ENCODE measurements at regions not wholly inside any gene's neighbourhood (a gene's known extent, or its start where the extent isn't known, plus 50 kb on each side); places are given as distances from the start of the nearest gene placed in this dataset.
"Not testable (repeated sequence)": the region's sequence is repeated elsewhere in the genome, so short reads cannot be mapped to it uniquely, and the experiment has no call there.

DNA sequence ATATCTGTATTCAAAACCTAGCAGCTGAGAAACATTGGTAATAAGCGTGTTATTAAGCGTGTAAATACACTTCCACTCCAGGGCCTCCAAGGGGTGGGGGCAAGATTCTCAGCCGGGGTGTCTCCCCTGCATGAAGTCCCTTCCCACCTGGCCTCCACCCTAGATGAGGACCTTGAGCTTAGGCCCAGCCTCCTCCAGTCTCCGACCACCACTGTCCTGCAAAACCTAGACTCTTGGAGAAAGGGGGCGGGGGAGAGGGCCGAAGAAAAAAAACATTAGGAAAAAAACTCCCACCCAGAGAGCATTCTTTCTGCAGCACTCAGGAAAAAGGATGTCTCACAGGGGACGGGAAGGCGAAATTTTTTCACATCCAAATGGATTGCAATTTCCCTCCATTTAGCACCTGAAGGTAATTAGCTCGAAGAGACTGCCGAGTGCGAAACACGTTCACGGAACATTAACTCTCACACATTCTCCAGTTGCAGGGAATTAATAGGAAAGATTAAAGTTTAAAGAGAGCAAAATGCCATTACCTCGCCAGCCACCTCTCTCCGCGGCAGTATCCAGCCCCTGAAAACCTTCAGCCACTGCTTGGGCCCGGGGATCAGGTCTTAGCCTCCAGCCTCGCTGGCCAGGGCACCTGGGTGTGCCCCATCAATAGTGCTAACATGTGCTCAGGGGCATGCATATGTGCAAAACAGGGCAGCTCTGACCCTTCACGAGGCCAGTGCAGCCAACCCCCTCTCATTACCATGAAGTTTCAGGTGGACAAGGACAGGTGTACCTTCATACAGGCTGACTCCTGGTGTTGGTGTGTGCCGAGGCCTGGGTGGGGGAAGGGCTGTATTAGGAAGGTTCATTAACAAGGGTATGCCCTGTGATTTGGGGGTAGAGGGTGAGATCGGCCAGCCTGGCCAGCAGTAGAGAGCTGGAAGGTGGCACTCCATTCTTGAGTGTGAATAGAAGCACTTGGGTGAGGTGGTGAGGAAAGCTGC, 77.2 kb downstream of the HIF1AN start:
- no peak for DNase-seq (ENCODE audit: low read depth in 2 of 2)

DNA sequence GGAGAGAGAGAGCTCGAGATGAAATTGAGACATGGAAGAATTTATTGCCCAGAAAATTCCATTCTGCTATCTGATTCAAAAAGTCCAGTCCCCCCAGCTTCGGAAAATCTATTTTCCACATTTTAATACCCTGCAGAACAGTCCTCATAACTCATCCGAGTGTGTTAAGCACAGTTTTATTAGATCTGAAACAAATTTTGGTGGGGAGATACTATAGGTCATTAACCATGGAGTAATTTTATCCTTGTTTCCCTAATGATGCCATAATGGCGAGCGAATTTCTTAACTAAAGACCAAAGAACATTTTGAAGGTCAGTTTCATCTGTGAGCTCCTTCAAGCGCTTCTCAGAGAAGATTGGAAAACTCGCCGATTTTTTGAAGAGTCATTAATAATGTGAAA, 78.1 kb downstream of the HIF1AN start:
- no peak for DNase-seq (ENCODE audit: low read depth in 2 of 2)

DNA sequence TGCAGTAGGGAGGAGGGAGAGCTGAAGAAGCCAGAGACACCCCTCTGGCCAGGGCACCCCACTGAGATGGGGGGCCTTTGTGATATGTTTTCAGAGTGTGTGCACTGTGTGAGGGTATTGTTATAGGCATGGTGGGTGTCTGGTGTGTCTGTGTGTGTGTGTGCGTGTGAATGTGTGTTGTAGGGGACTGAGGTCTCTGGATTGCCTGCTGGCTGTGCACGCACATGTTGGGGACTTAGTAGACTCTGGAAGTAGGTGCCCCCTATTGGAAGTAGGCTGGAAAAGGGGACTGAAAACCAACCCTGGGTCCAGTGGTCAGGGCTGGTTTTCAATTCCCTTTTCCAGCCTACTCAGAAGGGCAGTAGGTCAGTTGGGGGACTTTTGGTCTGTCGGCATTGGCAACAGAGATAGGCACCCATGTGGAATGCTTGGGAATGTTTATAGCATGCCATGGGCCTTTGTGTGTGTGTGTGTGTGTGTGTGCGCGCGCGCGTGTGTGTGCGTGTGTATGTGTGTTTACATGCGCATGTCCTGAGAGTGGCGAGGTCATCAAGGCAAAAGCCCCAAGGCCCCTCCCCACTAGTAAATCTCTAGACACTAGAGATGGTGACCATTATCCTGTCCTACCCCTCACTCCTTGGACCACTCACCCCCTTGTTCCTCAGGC, 78.8 kb downstream of the HIF1AN start:
- DNase-seq (ENCODE audit: low read depth in 2 of 2), result no peak

DNA sequence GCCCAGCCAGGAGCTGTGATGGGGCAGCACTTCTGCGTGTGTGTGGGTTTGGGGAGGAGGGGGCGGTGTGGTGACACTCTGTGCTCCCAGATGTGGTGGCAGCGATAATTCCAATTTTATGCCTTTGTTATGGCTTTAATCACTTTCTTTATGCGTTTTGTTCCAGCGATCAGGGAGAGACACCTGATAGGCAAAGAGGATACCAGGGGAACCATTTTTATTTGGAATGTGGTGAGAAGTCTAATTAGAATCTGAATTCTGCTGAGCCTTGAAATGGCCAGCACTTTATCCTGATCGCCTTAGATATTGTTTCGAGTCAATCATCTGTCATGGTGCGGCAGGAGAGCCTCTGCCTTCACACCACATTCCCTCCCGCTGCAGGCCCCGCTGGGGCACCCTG, 79.5 kb downstream of the HIF1AN start:
- DNase-seq (ENCODE audit: low read depth in 2 of 2), result no peak

DNA sequence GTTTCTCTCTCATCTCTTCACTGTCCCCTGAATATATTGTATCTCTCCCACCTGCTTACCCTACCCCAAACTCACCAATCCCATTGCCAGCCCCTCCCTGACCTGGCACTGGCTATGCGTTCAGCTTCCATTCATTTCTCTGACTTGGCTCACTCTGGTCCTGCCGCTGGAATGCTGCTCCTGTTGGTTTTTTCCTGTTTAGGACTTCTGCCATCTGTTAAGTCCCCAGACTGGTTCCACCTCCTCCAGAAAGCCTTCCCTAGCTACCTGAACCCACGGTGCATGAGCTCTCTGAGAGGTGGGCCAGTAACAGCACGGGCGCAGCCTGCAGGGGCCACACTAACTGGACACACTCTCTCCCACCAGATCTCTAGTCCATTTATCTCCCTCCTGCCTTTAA, 80.2 kb downstream of the HIF1AN start:
- no peak for DNase-seq (ENCODE audit: low read depth in 2 of 2)

DNA sequence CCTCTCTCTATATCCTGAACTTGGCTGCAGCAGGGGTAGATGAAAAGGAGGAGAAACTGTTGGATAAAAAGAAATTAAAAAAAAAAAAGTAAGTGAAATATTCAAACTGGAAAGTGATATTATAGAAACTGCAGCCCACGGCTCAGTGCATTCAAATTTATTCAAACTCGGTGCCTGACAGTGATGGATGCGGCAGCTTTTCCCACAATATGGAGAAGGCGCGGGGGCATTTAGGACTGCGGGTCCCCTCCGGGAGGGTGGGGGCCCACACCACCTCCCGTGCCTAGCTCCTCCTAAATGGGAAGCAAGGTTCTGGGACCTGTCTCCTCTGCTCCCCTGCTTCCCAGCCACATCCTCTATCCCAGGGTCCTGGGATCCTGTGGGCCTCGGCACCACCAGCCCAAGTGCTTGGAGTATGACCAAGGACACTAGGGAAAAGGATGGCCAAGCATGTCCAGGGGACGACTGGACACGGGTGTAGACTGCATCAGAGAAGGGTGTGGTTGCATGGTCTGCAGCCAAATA, 82.4 kb downstream of the HIF1AN start:
- no peak for DNase-seq (ENCODE audit: low read depth in 2 of 2)

DNA sequence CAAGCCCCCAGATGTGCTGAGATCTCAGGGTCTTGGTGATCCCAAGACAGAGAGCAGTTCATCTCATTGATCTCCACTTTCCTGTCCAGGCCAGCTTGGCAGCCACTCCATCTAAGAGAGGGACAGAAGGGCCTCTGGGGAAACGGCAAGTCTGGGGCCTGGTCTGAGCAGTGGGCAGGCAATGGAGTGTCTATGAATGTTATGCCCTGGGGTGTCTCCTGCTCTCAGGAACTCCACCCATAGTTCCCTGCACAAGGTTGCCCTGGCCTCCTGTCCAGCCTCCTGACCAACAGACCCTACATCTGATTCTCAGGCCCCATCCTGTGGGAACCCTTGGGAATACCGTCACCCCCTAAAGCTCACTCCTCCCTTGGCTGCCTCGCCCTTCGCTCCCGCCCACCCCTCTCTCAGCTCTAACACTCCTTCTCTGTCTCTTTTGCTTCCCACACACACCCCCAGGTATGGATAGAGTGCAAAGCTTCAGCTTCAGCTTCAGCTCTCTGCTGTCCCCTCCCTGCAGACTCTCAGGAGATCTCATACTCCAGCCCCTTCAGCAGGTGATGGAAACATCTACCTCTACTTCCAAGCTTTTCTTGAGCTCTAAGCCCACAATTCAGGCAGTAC, 83.0 kb downstream of the HIF1AN start:
- no peak for DNase-seq (ENCODE audit: low read depth in 2 of 2)

DNA sequence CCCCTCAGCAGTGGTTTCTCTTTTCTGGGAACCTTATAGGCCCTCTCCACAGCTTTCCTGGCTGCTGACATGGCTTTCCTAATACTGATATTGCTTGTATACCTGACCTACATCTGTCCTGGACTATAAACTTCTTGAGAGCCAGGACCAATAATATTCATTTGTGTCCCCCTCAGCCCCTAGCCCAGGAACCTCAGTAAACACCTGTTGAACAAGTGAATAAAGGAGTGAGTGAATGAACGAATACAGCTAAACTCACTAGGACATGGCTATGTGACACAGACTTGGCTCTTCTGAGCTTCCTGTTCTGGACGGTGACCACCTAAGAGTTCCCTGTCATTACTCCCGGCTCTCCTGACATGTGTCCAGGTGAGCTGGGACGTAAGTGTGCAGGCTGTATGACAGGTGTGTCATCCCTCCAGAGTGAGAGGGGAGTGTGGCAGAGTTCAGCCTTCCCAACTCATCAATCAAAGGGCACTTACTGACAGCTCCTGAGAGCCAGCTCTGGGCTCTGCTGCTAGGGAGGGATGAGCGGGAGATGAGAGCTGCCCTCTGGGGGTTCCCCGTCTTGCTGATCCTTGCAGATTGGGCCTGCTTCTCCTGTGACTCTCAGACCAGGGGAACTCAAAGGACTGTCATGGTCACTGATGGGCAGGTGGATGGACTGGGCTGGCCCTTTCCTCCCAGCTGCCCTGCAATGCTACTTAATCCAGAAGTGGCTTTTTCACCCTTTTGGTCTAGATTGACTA, 84.5 kb downstream of the HIF1AN start:
- DNase-seq (ENCODE audit: low read depth in 2 of 2), result no peak

DNA sequence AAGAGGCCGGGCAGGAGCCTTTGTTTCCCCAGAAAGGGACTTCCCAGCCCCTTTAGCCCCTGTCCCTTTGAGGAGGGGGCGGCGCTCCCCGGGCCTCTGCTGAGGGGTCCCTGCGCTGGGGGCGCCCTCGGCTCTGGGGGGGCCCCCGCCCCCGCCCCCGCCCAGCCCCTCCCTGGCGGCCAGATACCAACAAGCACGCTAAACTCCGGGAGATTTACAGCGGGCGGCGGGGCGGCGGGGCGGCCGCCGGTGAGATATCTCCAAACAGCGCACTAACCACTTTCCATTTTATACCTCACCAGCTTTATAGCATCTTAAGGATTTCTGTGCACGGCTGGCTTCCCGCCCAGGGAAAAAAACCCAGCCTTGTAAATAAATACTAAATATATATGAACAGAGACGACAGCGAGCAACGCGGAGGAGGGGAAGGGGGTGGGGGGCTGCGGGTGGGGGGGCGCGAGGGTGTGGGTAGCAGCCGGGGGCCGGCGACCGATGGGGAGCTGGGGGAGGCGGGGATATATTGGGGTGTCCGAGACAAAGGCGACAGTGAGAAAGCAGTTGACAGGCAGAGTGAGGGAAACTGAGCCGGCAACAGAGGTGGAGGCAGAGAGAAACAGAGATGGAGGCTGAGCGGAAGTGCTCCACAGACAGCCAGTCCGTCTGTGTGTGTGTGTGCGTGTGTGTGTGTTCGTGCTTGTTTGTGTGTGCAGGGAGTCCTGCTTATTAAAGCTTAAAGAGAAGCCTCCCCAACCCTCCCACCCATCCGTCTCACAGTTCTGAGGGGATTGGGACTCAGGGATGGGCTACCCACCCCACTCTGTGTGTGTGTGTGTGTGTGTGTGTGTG, 85.8 kb downstream of the HIF1AN start:
- peak in 1 of 2 donors; percentile 0 for DNase-seq (ENCODE audit: low read depth in 2 of 2)

DNA sequence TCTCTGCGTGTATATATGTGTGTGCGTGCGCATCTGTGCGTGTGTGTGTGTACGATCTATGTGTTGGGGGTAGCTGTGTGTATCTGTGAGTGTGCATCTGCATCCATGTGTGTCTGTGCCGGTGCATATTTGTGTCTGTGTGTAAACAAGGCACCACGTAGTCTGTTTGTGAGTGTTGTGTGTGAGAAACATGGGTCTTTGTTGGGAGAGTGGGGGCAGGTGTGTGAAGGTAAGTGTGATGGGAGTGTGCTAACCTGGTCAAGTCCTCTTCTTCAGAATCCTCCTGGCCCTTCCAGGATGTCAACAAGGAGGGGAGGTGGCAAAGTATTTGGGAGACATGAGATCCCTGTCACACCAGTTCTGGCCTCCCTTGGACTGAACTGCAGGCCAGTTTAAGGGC, 87.2 kb downstream of the HIF1AN start:
- no peak for DNase-seq (ENCODE audit: low read depth in 2 of 2)

DNA sequence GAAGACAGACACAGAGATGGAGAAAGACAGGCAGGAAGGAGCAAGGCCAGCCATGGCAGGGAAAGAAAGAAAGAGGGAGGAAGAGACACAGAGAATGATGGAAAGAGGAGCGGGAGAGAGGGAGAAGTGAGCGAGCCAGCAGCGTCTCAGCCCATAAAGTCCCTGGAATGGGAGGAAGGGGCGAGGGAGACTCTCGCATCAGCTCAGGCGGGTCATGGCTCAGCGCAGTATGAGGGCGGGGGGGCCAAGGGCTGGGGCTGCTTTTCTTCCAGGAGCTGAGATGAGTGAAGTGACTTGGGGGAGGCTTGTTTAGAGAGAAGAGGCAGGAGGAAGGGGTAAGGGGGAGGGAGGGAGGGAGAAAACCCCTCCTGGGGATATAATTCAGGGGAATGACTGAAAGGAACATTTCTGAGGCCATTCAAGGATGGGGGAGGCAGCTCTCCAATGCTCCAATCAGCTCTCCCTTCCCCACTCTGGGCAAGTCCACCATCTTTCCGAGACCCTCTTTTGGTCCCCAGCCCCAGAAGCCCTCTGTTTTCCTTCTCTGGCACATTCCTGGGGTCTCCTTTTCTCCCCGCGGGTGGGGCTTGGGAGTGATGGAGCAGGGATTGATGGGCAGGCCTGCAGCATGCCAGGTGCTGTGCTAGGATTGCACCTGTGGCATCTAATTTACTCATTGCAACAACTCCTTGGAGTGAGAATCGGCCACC, 87.9 kb downstream of the HIF1AN start:
- DNase-seq (ENCODE audit: low read depth in 2 of 2), result no peak

DNA sequence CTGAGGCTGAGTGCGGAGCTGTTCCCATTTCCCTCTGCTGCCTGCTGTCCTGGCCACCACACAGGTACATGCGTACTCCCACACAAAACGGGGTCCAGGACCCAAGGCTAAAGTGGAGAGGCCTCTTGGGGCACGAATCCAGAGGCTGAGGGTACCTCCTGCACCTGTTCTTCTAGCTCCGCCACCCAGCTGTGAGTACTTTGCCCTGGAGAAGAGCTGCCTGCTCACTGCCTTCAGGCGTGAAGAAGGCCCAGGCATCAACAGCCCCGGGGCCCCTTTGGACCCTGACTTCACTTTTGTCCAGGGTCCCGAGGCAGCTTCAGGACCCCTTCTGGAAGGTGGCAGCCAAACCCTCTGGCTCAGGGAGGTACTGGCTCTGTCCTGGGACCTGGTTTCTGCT, 88.6 kb downstream of the HIF1AN start:
- no peak for DNase-seq (ENCODE audit: low read depth in 2 of 2)

DNA sequence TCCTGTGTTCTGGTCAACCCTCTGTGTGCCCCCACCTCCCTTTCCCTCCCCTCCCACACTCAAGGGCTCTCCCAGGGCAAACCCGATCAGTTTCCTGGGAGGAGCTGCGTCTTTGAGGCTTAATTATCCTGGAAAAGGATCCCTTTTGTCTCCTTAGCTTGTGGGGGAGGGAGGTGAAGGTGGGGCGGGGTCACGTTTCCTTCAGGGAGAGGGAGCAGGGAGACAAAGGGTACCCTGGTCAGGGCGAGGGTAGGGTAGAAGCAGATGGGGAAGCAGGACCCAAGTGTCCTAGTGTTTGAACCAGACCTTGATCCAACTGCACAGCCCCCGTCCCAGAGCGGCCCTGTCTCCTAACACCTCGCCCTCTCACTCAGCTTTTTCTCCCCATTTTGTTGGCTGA, 90.1 kb downstream of the HIF1AN start:
- DNase-seq (ENCODE audit: low read depth in 2 of 2), result no peak

DNA sequence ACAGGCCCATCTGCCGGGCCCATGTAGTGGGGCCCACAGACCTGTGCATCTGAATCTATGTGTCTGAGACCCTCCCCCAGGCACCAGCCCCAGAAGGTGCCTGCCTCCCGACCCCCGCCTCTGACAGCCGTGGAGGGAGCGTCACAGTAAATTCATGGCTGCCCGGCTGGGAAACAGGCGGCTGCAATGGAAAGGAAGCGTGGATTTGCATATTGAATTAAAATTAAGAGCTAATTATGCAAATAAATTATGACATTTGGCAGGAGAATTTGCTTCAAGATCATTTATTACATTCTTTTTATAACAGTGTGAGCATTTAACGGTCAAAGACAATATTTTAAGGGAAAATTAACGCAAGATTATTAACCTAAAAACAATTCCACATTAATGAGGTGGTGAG, 92.3 kb downstream of the HIF1AN start:
- no peak for DNase-seq (ENCODE audit: low read depth in 2 of 2)

DNA sequence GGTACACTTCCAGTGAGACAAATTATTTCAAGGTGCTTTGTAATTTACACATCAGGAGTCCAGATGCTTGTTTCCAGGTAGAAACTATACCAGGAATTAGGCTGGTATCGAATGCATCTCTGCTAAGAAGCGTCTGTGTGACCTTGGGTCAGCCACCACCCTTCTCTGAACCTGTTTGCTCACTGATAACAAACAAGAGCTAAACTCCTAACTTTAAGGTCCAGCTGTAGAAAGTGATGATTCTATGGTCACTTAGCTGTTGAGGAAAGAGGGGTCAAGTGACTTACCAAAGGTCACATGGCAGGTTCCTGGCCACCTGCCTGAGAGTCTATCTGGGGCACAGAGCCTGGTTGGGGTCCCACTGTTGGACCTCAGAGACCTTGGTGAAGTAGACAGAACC, 95.4 kb downstream of the HIF1AN start:
- no peak for DNase-seq (ENCODE audit: low read depth in 2 of 2)

DNA sequence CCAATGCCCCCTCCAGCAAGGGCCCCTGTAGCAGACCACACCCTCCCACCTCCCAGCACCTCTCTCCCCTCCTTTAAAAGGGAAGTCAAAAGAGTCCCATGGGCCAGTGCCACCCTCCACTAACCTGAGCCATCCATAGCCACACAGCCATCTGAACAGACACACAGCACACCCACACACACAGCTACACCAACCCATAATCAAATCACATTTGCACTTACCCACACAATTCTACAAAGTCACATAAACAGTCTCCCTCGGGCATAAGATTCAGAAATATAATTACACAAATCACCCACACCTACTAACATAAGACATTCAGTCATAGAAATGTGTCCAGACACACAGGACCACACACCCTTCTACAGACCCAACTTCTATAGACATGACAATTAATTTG, 96.3 kb downstream of the HIF1AN start:
- no peak for DNase-seq (ENCODE audit: low read depth in 2 of 2)

DNA sequence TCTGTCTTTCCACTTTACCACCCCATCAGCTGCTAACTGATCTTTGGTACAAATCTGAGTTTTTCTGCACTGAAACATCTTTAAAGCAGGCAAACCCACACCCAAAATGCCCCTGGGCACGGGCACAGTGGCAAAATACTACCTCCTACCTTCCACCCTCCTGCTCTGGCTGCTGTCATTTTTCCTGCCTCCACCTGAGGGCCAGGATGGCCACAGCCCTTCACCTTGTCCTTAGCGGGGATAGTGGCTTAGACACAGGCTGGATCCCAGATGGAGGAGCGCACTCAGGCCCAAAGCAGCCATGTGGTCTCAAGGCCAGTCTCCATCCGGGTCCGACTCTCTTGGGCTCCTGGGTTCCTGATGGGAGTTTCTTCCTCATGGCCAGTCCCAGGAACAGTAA, 98.3 kb downstream of the HIF1AN start:
- no peak for DNase-seq (ENCODE audit: low read depth in 2 of 2)

DNA sequence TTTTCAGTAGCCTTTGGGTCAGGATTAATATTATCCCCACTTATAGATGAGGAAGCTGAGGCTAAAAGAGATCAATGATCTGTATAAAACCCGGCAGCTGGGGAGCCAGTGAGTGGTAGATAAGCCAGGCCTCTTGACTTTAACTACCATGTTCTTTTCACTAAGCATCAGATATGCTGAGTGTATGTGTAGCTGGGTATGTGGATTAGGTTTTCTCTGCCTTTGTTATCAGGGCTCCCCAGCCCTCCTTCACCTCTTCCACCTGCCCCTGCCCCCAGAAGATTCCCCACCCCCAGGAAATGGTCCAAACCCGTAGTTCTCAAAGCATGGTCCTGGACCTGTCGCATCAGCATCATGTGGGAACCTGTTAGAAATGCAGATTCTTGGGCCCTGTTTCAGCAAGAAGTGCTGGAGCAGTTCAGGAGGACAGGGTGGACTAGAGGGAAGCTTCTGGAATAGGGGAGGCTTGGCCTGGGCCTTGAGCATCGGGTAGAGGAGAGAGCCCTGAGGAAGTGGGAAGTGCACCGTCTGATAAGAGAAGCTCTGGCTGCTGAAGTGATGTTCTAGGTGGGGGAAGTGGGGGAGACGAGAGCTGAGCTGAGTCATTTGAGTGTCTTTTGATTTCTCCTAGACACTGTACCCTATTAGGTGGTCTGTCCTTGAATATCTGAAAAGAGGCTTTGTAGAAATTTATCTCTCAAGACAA, 101.3 kb downstream of the HIF1AN start:
- no peak for DNase-seq (ENCODE audit: low read depth in 2 of 2)

DNA sequence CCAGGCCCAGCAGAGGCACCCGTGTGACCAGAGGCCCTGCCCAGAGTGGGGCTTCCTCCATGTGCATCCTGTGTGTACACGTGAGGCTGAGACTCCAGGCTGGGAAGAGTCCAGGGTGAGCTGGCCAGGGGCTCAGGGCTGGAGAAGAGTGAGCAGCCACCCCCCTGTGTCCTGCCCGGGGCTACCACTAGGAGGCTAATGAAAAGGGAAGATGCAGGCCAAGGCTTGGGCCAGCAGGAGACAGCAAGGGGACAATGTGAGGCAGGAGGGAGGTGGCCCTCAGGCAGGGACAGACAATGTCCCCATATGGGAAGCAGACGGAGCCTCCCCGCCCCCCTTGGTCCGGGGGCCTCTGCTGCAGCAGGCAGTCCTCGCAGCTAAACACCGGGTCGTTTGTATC, 102.0 kb downstream of the HIF1AN start:
- no peak for DNase-seq (ENCODE audit: low read depth in 2 of 2)

DNA sequence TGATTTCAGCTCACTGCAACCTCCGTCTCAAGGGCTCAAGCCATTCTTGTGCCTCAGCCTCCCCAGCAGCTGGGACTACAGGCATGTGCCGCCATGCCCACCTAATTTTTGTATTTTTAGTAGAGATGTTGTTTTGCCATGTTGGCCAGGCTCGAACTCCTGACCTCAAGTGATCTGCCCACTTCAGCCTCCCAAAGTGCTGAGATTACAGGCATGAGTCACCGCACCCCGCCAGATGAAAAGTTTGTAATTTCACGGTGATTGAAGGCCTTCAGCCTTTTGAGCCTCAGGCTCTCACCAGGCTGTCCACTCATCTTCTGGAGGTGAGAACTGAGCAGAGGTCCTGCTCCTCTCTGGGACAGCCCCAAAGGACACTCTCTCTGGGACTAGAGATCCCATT, 103.2 kb downstream of the HIF1AN start:
- not testable (repeated sequence) for DNase-seq (ENCODE audit: low read depth in 2 of 2)

All from stimulated activated CD8-positive, alpha-beta memory T cell treated with anti-CD3 and anti-CD28 coated beads, Interleukin-7, amount 100 ng/mL, for 1 hour (primary cell).